Endothelial cell of umbilical vein (primary cell): ENCODE measurements at regions not wholly inside any gene's neighbourhood (a gene's known extent, or its start where the extent isn't known, plus 50 kb on each side); places are given as distances from the start of the nearest gene placed in this dataset.

Experiments
- CTCF ChIP-seq, 2 donors: IDR thresholded peaks; 1 replicate in 1 of 2; 2 replicates in 1 of 2; pipeline ENCODE4 v1.5.1; 2011; ENCODE audit warnings: low read length in 2 of 2, mild to moderate bottlenecking in 2 of 2, moderate library complexity in 2 of 2, control low read depth in 1 of 2, inconsistent platforms in 1 of 2, low read depth in 1 of 2; ENCODE audit not compliant: insufficient read depth in 1 of 2; ENCODE audit errors: extremely low read depth in 1 of 2
- EZH2 ChIP-seq: IDR thresholded peaks from 2 replicates; pipeline ENCODE4 v1.6.1; 2012; ENCODE audit warnings: borderline replicate concordance, low read depth, mild to moderate bottlenecking, moderate library complexity, low read length, inconsistent platforms; ENCODE audit not compliant: severe bottlenecking
- FOS ChIP-seq: IDR thresholded peaks from 2 replicates; pipeline ENCODE4 v1.6.1; 2011; ENCODE audit warnings: mild to moderate bottlenecking, low read length, moderate library complexity, borderline replicate concordance; ENCODE audit not compliant: insufficient read depth
- GATA2 ChIP-seq: IDR thresholded peaks from 2 replicates; pipeline ENCODE4 v1.7.0; 2011; ENCODE audit warnings: low read depth, mild to moderate bottlenecking, moderate library complexity, mixed read lengths, low read length; ENCODE audit not compliant: insufficient read length, insufficient read depth
- JUN ChIP-seq: IDR thresholded peaks from 2 replicates; pipeline ENCODE4 v1.6.1; 2011; ENCODE audit warnings: borderline replicate concordance, low read depth; ENCODE audit not compliant: insufficient read length, insufficient read depth
- MAX ChIP-seq: IDR thresholded peaks from 2 replicates; pipeline ENCODE4 v1.6.1; 2011; ENCODE audit not compliant: insufficient read depth, insufficient read length
- MYC ChIP-seq: IDR thresholded peaks from one replicate; pipeline ENCODE4 v1.6.1; 2011; ENCODE audit warnings: mild to moderate bottlenecking, low read depth, low read length
- POLR2A ChIP-seq: IDR thresholded peaks from 2 replicates; pipeline ENCODE4 v1.6.1; 2012; ENCODE audit warnings: low read depth, mild to moderate bottlenecking, control low read depth, low read length
- POLR2AphosphoS5 ChIP-seq: IDR thresholded peaks from 2 replicates; pipeline ENCODE4 v1.6.1; 2012; ENCODE audit warnings: low read depth, mild to moderate bottlenecking, control low read depth, low read length, moderate library complexity; ENCODE audit not compliant: insufficient read depth

- TF ChIP-seq CTCF (IDR thresholded peaks at IDR 0.05; ENCODE audit: extremely low read depth in 1 of 2, insufficient read depth in 1 of 2, low read depth in 1 of 2, low read length in 2 of 2) = no peak
- no peak for TF ChIP-seq EZH2
- TF ChIP-seq FOS = no peak
- no peak for TF ChIP-seq MYC
- no peak for TF ChIP-seq POLR2A
- no peak for TF ChIP-seq POLR2AphosphoS5
- TF ChIP-seq JUN = no peak
- TF ChIP-seq MAX = no peak
- no peak for TF ChIP-seq GATA2
Measured at GRCh38 chr4:38605753-38606586, 58.0 kb upstream of the KLF3 start.
